ENCODE measurements at regions not wholly inside any gene's neighbourhood (a gene's known extent, or its start where the extent isn't known, plus 50 kb on each side); places are given as distances from the start of the nearest gene placed in this dataset.

DNA sequence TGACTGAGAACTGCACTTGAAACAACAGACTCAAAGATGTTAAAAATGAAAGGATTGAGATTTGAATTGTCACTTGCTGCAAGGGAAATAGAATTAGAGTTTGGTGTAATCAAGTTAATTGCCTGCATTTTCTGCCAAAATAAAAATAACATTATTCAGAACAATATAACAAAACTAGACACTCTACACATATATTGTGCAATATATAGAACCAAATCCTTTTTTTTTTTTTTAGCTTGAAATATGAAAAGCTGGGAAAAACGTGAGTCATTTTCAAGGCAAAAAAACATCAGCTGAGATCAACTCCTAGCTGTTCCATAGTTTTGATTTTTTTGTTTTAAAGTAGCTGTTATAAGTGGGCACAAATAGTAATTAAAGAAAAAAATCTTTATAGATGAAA lies 561.5 kb downstream of the DNAJB9 start:
- DNase-seq (ENCODE audit: low spot score) = no peak
- H3K27ac ChIP-seq = no peak overlapping the region
- H3K4me3 ChIP-seq = no peak overlapping the region
- TF ChIP-seq, protein P1, sequence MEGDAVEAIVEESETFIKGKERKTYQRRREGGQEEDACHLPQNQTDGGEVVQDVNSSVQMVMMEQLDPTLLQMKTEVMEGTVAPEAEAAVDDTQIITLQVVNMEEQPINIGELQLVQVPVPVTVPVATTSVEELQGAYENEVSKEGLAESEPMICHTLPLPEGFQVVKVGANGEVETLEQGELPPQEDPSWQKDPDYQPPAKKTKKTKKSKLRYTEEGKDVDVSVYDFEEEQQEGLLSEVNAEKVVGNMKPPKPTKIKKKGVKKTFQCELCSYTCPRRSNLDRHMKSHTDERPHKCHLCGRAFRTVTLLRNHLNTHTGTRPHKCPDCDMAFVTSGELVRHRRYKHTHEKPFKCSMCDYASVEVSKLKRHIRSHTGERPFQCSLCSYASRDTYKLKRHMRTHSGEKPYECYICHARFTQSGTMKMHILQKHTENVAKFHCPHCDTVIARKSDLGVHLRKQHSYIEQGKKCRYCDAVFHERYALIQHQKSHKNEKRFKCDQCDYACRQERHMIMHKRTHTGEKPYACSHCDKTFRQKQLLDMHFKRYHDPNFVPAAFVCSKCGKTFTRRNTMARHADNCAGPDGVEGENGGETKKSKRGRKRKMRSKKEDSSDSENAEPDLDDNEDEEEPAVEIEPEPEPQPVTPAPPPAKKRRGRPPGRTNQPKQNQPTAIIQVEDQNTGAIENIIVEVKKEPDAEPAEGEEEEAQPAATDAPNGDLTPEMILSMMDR (IDR thresholded peaks at IDR 0.05) = no peak

DNA sequence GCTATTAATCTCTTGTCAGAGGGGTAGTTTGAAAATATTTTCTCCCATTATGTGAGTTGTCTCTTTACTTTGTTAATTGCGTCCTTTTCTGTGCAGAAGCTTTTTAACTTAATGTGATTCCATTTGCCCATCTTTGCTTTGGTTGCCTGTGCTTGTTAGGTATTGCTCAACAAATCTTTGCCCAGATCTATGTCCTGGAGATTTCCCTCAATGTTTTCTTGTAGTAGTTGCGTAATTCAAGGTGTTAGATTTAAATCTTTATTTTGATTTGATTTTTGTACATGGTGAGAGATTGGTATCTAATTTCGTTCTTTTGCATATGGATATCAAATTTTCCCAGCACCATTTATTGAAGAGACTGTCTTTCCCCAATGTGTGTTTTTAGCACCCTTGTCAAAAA lies 567.2 kb downstream of the DNAJB9 start:
- Histone ChIP-seq H3K4me3 (no peak overlapping the region), H3K27ac (no peak overlapping the region)
- DNase-seq (ENCODE audit: low spot score) = no peak
- TF ChIP-seq, protein P1 (IDR thresholded peaks at IDR 0.05) = no peak

DNA sequence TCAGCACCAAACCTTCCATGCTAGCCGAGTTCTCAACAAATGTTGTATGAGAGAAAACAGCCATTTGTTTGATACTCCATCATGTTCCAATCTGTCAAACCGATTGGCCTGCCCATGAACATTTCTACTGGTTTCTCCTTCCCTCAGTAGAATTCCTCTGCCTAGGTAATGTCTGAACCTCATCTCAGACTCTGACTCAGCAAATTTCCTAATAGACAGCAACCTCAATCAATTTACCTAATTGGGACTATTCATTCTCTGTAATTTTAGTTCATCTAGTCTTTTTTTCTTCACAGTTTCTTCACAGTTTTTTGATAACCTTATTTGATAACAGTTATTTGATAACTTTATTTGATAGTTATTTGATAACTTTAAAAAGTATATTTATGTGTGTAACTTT lies 585.1 kb downstream of the DNAJB9 start:
- no peak overlapping the region for H3K4me3 ChIP-seq
- TF ChIP-seq, protein P1 (IDR thresholded peaks at IDR 0.05) = no peak
- no peak overlapping the region for H3K27ac ChIP-seq
- DNase-seq (ENCODE audit: low spot score) = no peak

GRCh38 chr7:109158246-109158645 lies 588.6 kb downstream of the DNAJB9 start:
- Histone ChIP-seq H3K4me3 (no peak overlapping the region), H3K27ac (no peak overlapping the region)
- TF ChIP-seq, protein P1 (IDR thresholded peaks at IDR 0.05) = no peak
- DNase-seq (ENCODE audit: low spot score) = no peak

GRCh38 chr7:109176661-109177060 lies 607.0 kb downstream of the DNAJB9 start:
- H3K27ac ChIP-seq = no peak overlapping the region
- H3K4me3 ChIP-seq = no peak overlapping the region
- no peak for DNase-seq (ENCODE audit: low spot score)
- TF ChIP-seq, protein P1 (IDR thresholded peaks at IDR 0.05) = no peak

GRCh38 chr7:109178342-109178741 lies 608.7 kb downstream of the DNAJB9 start:
- no peak overlapping the region for H3K27ac ChIP-seq
- no peak for DNase-seq (ENCODE audit: low spot score)
- TF ChIP-seq, protein P1 (IDR thresholded peaks at IDR 0.05) = no peak
- no peak overlapping the region for H3K4me3 ChIP-seq

DNA sequence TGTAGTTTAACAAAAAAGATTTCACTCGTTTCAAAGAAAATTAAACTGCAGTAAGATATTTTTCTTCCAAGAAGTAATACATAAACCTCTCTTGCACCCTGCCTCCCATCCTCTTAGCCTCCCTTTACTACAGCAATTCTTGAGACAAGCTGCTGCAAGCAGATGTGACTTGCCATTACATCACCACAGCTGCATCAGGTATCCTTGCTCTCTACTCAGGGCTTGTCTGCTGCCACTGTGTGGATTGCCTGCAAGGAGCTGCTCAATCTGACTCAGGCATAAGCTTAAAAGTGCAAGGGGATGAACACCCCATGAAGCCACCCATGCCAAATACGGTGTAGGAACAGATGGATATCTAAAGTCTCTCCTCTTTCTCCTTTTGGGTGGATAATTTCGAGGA lies 609.9 kb downstream of the DNAJB9 start:
- TF ChIP-seq, protein P1 (IDR thresholded peaks at IDR 0.05) = no peak
- no peak overlapping the region for H3K27ac ChIP-seq
- no peak overlapping the region for H3K4me3 ChIP-seq
- no peak for DNase-seq (ENCODE audit: low spot score)
